Neural cell (in vitro differentiated cells): ENCODE measurements at regions not wholly inside any gene's neighbourhood (a gene's known extent, or its start where the extent isn't known, plus 50 kb on each side); places are given as distances from the start of the nearest gene placed in this dataset.

Source experiments
- H2AFZ ChIP-seq: fragments of 200-600, 300-800 bp; sonication (generic), shearing (Covaris generic); 2 replicates; pipeline ENCODE4 v1.6.0; 2014; ENCODE audit warnings: low read depth, mild to moderate bottlenecking, antibody characterized with exemption, low read length, moderate library complexity
- H3F3A ChIP-seq: fragments of 200-600 bp; shearing (Covaris generic); 2 replicates; pipeline ENCODE4 v1.6.1; 2016; ENCODE audit warnings: mild to moderate bottlenecking, moderate library complexity, mixed read lengths, antibody characterized with exemption, low read length; ENCODE audit not compliant: insufficient read depth, poor library complexity, severe bottlenecking
- H3K27ac ChIP-seq: fragments of 200-600, 300-800 bp; sonication (generic), shearing (Covaris generic); 2 replicates; pipeline ENCODE4 v1.5.1; 2014; ENCODE audit warnings: mild to moderate bottlenecking, low read length, moderate library complexity
- H3K27me3 ChIP-seq: fragments of 300-800, 200-600 bp; sonication (generic), shearing (Covaris generic); 2 replicates; pipeline ENCODE4 v1.6.0; 2014; ENCODE audit warnings: mild to moderate bottlenecking, low read depth, low read length, moderate library complexity; ENCODE audit not compliant: insufficient read depth
- H3K36me3 ChIP-seq: fragments of 300-800, 200-600 bp; sonication (generic), shearing (Covaris generic); 2 replicates; pipeline ENCODE4 v1.5.1; 2014; ENCODE audit warnings: mild to moderate bottlenecking, antibody characterized with exemption, low read length, moderate library complexity; ENCODE audit not compliant: insufficient read depth
- H3K4me2 ChIP-seq: fragments of 300-800, 200-600 bp; sonication (generic), shearing (Covaris generic); 2 replicates; pipeline ENCODE4 v1.6.0; 2014; ENCODE audit warnings: mild to moderate bottlenecking, low read length
- H3K4me3 ChIP-seq: fragments of 300-800, 200-600 bp; sonication (generic), shearing (Covaris generic); 2 replicates; pipeline ENCODE4 v1.5.1; 2014; ENCODE audit warnings: mild to moderate bottlenecking, low read length, moderate library complexity
- H3K79me2 ChIP-seq: fragments of 200-600 bp; shearing (Covaris generic); replicated peaks from 2 replicates; pipeline ENCODE4 v1.6.0; 2014; ENCODE audit warnings: mild to moderate bottlenecking, low read length, moderate library complexity; ENCODE audit not compliant: insufficient read depth
- H3K9ac ChIP-seq: fragments of 300-800, 200-600 bp; sonication (generic), shearing (Covaris generic); 2 replicates; pipeline ENCODE4 v1.6.1; 2016; ENCODE audit warnings: mild to moderate bottlenecking, low read length, mixed read lengths
- H3K9me2 ChIP-seq: fragments of 200-600 bp; shearing (Covaris generic); 2 replicates; pipeline ENCODE4 v1.6.1; 2016; ENCODE audit warnings: mild to moderate bottlenecking, low read length, mixed read lengths; ENCODE audit not compliant: insufficient read depth
- H3K9me3 ChIP-seq: fragments of 200-600, 300-800 bp; sonication (generic), shearing (Covaris generic); 2 replicates; pipeline ENCODE4 v1.6.1; 2016; ENCODE audit warnings: mild to moderate bottlenecking, mixed run types, low read length, moderate library complexity, mixed read lengths
- H4K20me1 ChIP-seq: fragments of 200-600 bp; shearing (Covaris generic); 2 replicates; pipeline ENCODE4 v1.6.1; 2016; ENCODE audit warnings: mild to moderate bottlenecking, mixed run types; ENCODE audit not compliant: insufficient read depth
- EP300 ChIP-seq: fragments of 450-650 bp; conservative IDR thresholded peaks from 2 replicates; pipeline ENCODE4 v1.6.1; 2014; ENCODE audit warnings: antibody characterized with exemption, mild to moderate bottlenecking, moderate library complexity; ENCODE audit not compliant: poor library complexity, severe bottlenecking
- EZH2 ChIP-seq: fragments of 200-600, 300-800 bp; shearing (Covaris generic), sonication (generic); IDR thresholded peaks from 2 replicates; pipeline ENCODE4 v1.6.1; 2014; ENCODE audit warnings: antibody characterized with exemption, low read length, borderline replicate concordance, mild to moderate bottlenecking; ENCODE audit not compliant: insufficient read depth, poor library complexity, severe bottlenecking
- MXI1 ChIP-seq: fragments of 450-650 bp; conservative IDR thresholded peaks from 2 replicates; pipeline ENCODE4 v1.6.1; 2014; ENCODE audit warnings: antibody characterized with exemption, mild to moderate bottlenecking; ENCODE audit not compliant: poor library complexity, severe bottlenecking
- POLR2AphosphoS5 ChIP-seq: IDR thresholded peaks from 2 replicates; pipeline ENCODE4 v1.6.1; 2012
- RAD21 ChIP-seq: fragments of 450-650 bp; conservative IDR thresholded peaks from 2 replicates; pipeline ENCODE4 v1.6.1; 2014; ENCODE audit warnings: antibody characterized with exemption, mild to moderate bottlenecking, moderate library complexity
- SMC3 ChIP-seq: fragments of 450-650 bp; conservative IDR thresholded peaks from 2 replicates; pipeline ENCODE4 v1.6.1; 2014; ENCODE audit warnings: antibody characterized with exemption, mild to moderate bottlenecking, moderate library complexity; ENCODE audit not compliant: poor library complexity
- TAF1 ChIP-seq: IDR thresholded peaks from 2 replicates; pipeline ENCODE4 v1.6.1; 2012; ENCODE audit warnings: low read depth
- TF ChIP-seq, protein P1 (sequence below): fragments of 450-650 bp; IDR thresholded peaks from 2 replicates; pipeline ENCODE4 v1.5.1; 2014; ENCODE audit warnings: antibody characterized with exemption, mild to moderate bottlenecking, moderate library complexity; ENCODE audit not compliant: poor library complexity, severe bottlenecking
- TF ChIP-seq, protein P2 (sequence below): IDR thresholded peaks from 2 replicates; pipeline ENCODE4 v1.6.1; 2012; ENCODE audit warnings: borderline replicate concordance

DNA sequence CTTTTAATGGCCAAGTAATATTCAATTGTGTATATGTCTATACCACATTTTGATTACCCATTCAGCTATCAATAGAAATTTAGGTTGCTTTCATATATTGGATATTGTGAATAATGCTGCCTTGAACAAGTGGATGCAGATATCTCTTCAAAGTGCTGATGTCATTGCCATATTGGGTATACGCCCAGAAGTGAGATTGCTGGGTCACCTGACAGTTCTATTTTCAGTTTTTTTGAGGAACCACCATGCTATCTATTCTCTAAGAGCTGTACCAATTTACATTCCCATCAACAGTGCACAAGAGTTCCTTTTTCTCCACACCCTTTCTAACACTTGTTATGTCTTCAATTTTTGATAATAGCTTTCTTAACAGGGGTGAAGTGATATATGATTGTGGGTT is 306.9 kb downstream of the ZNF516 start:
- H3F3A ChIP-seq, result no peaks in the 10 kb centered on the region
- H3K9ac ChIP-seq, result no peak overlapping the region
- no peak overlapping the region for H3K27ac ChIP-seq
- H3K79me2 ChIP-seq, result no peaks in the 10 kb centered on the region
- no peak overlapping the region for H2AFZ ChIP-seq
- H4K20me1 ChIP-seq, result no peaks in the 10 kb centered on the region
- TF ChIP-seq RAD21, result no peak
- TF ChIP-seq, protein P1, sequence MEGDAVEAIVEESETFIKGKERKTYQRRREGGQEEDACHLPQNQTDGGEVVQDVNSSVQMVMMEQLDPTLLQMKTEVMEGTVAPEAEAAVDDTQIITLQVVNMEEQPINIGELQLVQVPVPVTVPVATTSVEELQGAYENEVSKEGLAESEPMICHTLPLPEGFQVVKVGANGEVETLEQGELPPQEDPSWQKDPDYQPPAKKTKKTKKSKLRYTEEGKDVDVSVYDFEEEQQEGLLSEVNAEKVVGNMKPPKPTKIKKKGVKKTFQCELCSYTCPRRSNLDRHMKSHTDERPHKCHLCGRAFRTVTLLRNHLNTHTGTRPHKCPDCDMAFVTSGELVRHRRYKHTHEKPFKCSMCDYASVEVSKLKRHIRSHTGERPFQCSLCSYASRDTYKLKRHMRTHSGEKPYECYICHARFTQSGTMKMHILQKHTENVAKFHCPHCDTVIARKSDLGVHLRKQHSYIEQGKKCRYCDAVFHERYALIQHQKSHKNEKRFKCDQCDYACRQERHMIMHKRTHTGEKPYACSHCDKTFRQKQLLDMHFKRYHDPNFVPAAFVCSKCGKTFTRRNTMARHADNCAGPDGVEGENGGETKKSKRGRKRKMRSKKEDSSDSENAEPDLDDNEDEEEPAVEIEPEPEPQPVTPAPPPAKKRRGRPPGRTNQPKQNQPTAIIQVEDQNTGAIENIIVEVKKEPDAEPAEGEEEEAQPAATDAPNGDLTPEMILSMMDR, result no peak
- TF ChIP-seq POLR2AphosphoS5, result no peak
- TF ChIP-seq EZH2, result no peak
- TF ChIP-seq, protein P2, sequence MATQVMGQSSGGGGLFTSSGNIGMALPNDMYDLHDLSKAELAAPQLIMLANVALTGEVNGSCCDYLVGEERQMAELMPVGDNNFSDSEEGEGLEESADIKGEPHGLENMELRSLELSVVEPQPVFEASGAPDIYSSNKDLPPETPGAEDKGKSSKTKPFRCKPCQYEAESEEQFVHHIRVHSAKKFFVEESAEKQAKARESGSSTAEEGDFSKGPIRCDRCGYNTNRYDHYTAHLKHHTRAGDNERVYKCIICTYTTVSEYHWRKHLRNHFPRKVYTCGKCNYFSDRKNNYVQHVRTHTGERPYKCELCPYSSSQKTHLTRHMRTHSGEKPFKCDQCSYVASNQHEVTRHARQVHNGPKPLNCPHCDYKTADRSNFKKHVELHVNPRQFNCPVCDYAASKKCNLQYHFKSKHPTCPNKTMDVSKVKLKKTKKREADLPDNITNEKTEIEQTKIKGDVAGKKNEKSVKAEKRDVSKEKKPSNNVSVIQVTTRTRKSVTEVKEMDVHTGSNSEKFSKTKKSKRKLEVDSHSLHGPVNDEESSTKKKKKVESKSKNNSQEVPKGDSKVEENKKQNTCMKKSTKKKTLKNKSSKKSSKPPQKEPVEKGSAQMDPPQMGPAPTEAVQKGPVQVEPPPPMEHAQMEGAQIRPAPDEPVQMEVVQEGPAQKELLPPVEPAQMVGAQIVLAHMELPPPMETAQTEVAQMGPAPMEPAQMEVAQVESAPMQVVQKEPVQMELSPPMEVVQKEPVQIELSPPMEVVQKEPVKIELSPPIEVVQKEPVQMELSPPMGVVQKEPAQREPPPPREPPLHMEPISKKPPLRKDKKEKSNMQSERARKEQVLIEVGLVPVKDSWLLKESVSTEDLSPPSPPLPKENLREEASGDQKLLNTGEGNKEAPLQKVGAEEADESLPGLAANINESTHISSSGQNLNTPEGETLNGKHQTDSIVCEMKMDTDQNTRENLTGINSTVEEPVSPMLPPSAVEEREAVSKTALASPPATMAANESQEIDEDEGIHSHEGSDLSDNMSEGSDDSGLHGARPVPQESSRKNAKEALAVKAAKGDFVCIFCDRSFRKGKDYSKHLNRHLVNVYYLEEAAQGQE, result no peak
- no peak for TF ChIP-seq EP300
- TF ChIP-seq MXI1, result no peak
- TF ChIP-seq TAF1, result no peak
- no peak for TF ChIP-seq SMC3
- H3K36me3 ChIP-seq, result no peaks in the 10 kb centered on the region
- H3K4me2 ChIP-seq, result no peak overlapping the region
- no peak overlapping the region for H3K4me3 ChIP-seq
- H3K9me3 ChIP-seq, result no peaks in the 10 kb centered on the region
- H3K27me3 ChIP-seq, result no peaks in the 10 kb centered on the region
- no peaks in the 10 kb centered on the region for H3K9me2 ChIP-seq

DNA sequence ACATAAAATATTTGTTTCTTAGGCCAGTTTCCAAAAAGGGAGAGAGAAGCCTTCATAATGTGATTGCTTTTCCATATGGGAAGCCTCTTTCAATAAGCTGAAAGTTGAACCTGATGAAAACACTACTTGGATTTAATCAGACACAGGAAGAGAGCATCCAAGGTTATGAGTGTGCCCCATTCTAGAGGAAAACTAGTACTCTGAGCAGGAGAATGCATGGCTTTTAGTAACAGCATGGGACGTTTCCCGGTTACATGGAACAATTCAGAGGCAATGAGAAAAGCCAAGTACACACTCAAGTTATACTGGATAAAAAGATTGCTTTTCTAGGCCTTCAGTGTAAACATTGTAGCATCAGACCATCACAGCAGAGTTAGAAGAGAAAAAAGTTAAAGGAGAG is 315.8 kb downstream of the ZNF516 start:
- Histone ChIP-seq H3K9me2 (no peaks in the 10 kb centered on the region), H4K20me1 (no peaks in the 10 kb centered on the region), H3K4me2 (no peak overlapping the region), H3K27ac (no peak overlapping the region), H3K9me3 (no peaks in the 10 kb centered on the region), H3F3A (no peaks in the 10 kb centered on the region), H3K9ac (no peak overlapping the region), H3K4me3 (no peak overlapping the region), H3K27me3 (no peaks in the 10 kb centered on the region), H3K79me2 (no peaks in the 10 kb centered on the region), H3K36me3 (no peaks in the 10 kb centered on the region), H2AFZ (no peak overlapping the region)
- TF ChIP-seq POLR2AphosphoS5 (no peak), EP300 (no peak), TAF1 (no peak), RAD21 (no peak)
- TF ChIP-seq, protein P2, result no peak
